BJ (cell line): ENCODE measurements at regions not wholly inside any gene's neighbourhood (a gene's known extent, or its start where the extent isn't known, plus 50 kb on each side); places are given as distances from the start of the nearest gene placed in this dataset.

Source experiments
- CTCF ChIA-PET: fragments of 350-600 bp; formaldehyde crosslinking; extraction: SDS; loops from one replicate; lab custom pipeline; 2021; ENCODE audit warnings: antibody characterized with exemption, inconsistent platforms; lab: Yijun Ruan, JAX
- POLR2A ChIA-PET: fragments of 300-600 bp; sonication (Branson Sonifier 250); formaldehyde crosslinking; extraction: SDS; loops from one replicate; lab custom pipeline; 2021; ENCODE audit warnings: antibody characterized with exemption; lab: Charles Lee
- DNase-seq: peaks from one replicate; pipeline ENCODE4 v3.0.0-alpha.2; 2011; ENCODE audit warnings: low read depth
- H3K27me3 ChIP-seq: 2 replicates; pipeline ENCODE4 v1.6.0; 2011; ENCODE audit warnings: low read length; ENCODE audit not compliant: control insufficient read depth, insufficient read depth
- H3K36me3 ChIP-seq: 2 replicates; pipeline ENCODE4 v1.5.1; 2011; ENCODE audit warnings: low read length; ENCODE audit not compliant: control insufficient read depth, insufficient read depth
- H3K4me3 ChIP-seq: 2 replicates; pipeline ENCODE4 v1.5.1; 2011; ENCODE audit warnings: low read depth, mild to moderate bottlenecking, control low read depth, low read length
- TF ChIP-seq, protein P1 (sequence below): IDR thresholded peaks from 2 replicates; pipeline ENCODE4 v1.5.1; 2011; ENCODE audit warnings: low read depth, mild to moderate bottlenecking, control low read depth, inconsistent platforms, low read length, moderate library complexity; ENCODE audit not compliant: insufficient read depth

DNA sequence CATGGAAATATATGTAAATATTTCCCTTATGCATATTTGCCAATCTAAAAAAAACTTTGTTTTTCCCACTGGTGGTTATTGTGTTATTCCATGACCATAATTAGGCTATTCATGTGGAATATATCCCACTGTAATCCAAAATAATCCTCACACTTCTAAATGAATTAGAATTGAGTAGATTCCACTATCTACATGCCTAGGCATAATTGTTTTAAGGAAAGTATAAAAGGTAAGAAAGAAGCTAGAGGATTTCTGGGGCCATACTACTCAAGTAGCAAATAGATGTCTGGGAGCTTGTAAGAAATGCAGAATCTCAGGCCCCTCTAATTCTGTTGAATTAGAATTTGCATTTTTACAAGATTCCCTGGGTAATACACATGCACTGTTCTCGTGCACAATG lies 83.5 kb upstream of the RRP15 start:
- peaks cover 3% of the 10 kb centered on the region; the same call in 1 of the 2 replicates for H3K27me3 ChIP-seq
- no peak overlapping the region for H3K4me3 ChIP-seq
- no peaks in the 10 kb centered on the region for H3K36me3 ChIP-seq
- ChIA-PET CTCF (interaction anchor here (1.5 kb wide), 1 partner anchor 15 kb away, joined by 4 read pairs; no protein-coding TSS in a partner anchor), POLR2A (no interaction called here)
- TF ChIP-seq, protein P1, sequence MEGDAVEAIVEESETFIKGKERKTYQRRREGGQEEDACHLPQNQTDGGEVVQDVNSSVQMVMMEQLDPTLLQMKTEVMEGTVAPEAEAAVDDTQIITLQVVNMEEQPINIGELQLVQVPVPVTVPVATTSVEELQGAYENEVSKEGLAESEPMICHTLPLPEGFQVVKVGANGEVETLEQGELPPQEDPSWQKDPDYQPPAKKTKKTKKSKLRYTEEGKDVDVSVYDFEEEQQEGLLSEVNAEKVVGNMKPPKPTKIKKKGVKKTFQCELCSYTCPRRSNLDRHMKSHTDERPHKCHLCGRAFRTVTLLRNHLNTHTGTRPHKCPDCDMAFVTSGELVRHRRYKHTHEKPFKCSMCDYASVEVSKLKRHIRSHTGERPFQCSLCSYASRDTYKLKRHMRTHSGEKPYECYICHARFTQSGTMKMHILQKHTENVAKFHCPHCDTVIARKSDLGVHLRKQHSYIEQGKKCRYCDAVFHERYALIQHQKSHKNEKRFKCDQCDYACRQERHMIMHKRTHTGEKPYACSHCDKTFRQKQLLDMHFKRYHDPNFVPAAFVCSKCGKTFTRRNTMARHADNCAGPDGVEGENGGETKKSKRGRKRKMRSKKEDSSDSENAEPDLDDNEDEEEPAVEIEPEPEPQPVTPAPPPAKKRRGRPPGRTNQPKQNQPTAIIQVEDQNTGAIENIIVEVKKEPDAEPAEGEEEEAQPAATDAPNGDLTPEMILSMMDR, result no peak
- no peak for DNase-seq

DNA sequence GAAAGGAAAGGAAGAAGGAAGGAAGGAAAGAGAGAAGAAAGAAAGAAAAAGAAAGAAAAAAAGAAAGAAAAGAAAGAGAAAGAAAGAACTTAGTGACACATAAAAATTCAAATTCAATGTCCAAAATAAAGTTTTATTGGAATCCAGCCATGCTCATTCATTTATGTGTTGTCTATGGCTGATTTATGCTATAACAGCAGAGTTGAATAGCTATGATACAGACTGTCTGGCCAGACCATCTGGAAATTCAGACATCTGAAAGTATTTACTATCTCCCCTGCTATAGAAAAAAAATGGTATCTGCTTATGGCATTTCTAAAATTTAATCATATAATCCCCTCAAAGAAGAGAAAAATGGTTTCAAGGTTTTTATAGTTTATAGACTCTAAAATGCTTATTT lies 79.4 kb upstream of the RRP15 start:
- ChIA-PET CTCF (no interaction called here), POLR2A (no interaction called here)
- TF ChIP-seq, protein P1, result no peak

DNA sequence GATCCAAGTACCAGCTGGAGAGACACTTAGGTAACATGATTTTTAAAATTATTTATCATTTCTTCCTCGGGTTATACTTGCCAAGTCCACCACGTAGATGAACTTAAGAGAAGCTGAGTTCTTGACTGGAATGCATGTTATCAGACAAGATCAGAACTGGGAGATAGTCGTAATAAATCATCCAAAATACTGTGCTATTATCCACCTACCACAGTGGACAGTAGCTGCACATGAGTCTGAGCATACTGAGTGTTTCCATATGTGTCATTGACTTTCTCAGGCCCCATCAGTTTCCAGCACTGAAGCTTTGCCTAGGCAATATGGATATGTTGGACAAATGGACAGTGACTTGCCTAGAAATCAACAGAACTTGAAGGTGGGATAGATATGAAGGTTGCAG lies 77.9 kb upstream of the RRP15 start:
- DNase-seq, result peak; percentile 9
- Histone ChIP-seq H3K27me3 (no peaks in the 10 kb centered on the region), H3K4me3 (no peak overlapping the region), H3K36me3 (no peaks in the 10 kb centered on the region)
- CTCF ChIA-PET, result no interaction called here
- TF ChIP-seq, protein P1, result no peak
- POLR2A ChIA-PET, result no interaction called here

More for the DNA sequence above, 79.4 kb upstream of the RRP15 start:
- peaks cover 3% of the 10 kb centered on the region; the same call in 1 of the 2 replicates for H3K27me3 ChIP-seq
- no peak overlapping the region for H3K4me3 ChIP-seq
- no peaks in the 10 kb centered on the region for H3K36me3 ChIP-seq
- DNase-seq, result no peak

DNA sequence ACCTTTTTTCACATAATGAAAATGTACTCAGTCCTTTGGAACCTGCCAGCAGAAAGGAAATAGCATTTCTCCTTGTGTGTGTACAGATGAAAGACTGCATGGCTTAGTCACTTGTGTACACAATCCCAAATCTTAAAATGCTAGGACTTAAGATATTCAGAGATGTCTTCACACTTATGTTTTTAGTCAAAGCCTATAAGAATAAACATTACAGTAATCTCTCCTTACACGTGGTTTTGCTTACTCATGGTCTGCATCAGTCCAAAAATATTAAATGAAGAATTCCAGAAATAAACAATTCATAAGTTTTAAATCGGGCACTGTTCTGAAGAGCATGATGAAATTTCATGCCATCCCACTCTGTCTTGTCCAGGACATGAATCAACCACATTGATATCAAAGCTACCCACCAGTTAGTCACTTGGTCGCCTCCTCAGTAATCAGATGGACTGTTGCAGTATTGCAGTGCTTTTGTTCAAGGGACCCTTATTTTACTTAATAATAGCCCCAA lies 75.7 kb upstream of the RRP15 start:
- TF ChIP-seq, protein P1, result no peak
- DNase-seq, result peak; percentile 82
- Histone ChIP-seq H3K36me3 (no peaks in the 10 kb centered on the region), H3K4me3 (no peak overlapping the region), H3K27me3 (no peaks in the 10 kb centered on the region)
- POLR2A ChIA-PET, result no interaction called here
- CTCF ChIA-PET, result no interaction called here

DNA sequence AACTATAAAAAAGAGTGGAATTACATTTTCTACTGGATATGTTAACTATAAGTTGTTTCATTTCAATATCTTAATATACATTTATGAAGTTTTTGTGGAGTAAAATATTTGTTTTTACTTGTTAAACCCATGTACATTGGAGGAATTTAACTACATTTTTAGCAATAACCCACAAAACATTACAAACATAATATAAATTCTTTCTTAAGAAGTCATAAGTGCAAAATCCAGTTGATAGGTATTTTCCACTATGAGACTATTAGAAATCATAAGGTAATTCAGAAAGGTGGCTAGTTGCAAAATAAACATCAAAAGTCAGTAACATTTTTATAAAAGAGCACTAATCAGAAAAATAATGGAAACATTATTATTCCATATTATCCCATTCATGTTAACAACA lies 73.9 kb upstream of the RRP15 start:
- H3K4me3 ChIP-seq, result no peak overlapping the region
- ChIA-PET CTCF (no interaction called here), POLR2A (no interaction called here)
- peak; percentile 7 for DNase-seq
- TF ChIP-seq, protein P1, result no peak
- H3K27me3 ChIP-seq, result no peaks in the 10 kb centered on the region
- H3K36me3 ChIP-seq, result no peaks in the 10 kb centered on the region
